GM23338 (cell line): ENCODE measurements at regions not wholly inside any gene's neighbourhood (a gene's known extent, or its start where the extent isn't known, plus 50 kb on each side); places are given as distances from the start of the nearest gene placed in this dataset.
"Not testable (repeated sequence)": the region's sequence is repeated elsewhere in the genome, so short reads cannot be mapped to it uniquely, and the experiment has no call there.

Experiments
- ATAC-seq: fragments of 200-7000 bp; cut with Tn5 transposase; 3 replicates; pipeline ENCODE4 v1.9.1; 2020
- DNase-seq: peaks from one replicate; pipeline ENCODE4 v3.0.0-alpha.2; 2015; ENCODE audit warnings: low spot score
- H2AFZ ChIP-seq: fragments of 200-600 bp; sonication (generic); 2 replicates; pipeline ENCODE4 v1.8.0; 2016; ENCODE audit warnings: antibody characterized with exemption, mild to moderate bottlenecking, moderate library complexity
- H3F3A ChIP-seq: fragments of 200-600 bp; sonication (generic); replicated peaks from 2 replicates; pipeline ENCODE4 v1.8.0; 2017; ENCODE audit warnings: antibody characterized with exemption, mixed run types, low read depth
- H3K27ac ChIP-seq: fragments of 200-600 bp; sonication (generic); 2 replicates; pipeline ENCODE4 v1.6.1; 2016; ENCODE audit warnings: low read depth
- H3K27me3 ChIP-seq: fragments of 200-600 bp; sonication (generic); 2 replicates; pipeline ENCODE4 v1.8.0; 2016; ENCODE audit warnings: mild to moderate bottlenecking, mixed run types, moderate library complexity; ENCODE audit not compliant: insufficient read depth
- H3K36me3 ChIP-seq: fragments of 200-600 bp; sonication (generic); 2 replicates; pipeline ENCODE4 v1.8.0; 2016; ENCODE audit warnings: mild to moderate bottlenecking; ENCODE audit not compliant: insufficient read depth
- H3K4me1 ChIP-seq: fragments of 200-600 bp; sonication (generic); 2 replicates; pipeline ENCODE4 v1.8.0; 2016; ENCODE audit warnings: mild to moderate bottlenecking, moderate library complexity; ENCODE audit not compliant: insufficient read depth
- H3K4me2 ChIP-seq: fragments of 200-600 bp; sonication (generic); 2 replicates; pipeline ENCODE4 v1.7.1; 2017; ENCODE audit warnings: mixed run types
- H3K4me3 ChIP-seq: fragments of 200-600 bp; sonication (generic); 2 replicates; pipeline ENCODE4 v1.6.1; 2016; ENCODE audit warnings: mixed run types
- H3K79me2 ChIP-seq: fragments of 200-600 bp; sonication (generic); replicated peaks from 2 replicates; pipeline ENCODE4 v1.8.0; 2017; ENCODE audit warnings: mild to moderate bottlenecking; ENCODE audit not compliant: insufficient read depth
- H3K9me2 ChIP-seq: fragments of 200-600 bp; sonication (generic); 2 replicates; pipeline ENCODE4 v1.8.0; 2017; ENCODE audit not compliant: insufficient read depth
- H4K20me1 ChIP-seq: fragments of 200-600 bp; sonication (generic); replicated peaks from 2 replicates; pipeline ENCODE4 v1.8.0; 2017; ENCODE audit warnings: mild to moderate bottlenecking; ENCODE audit not compliant: insufficient read depth
- H3K27ac Mint-ChIP-seq: 2 replicates; pipeline ENCODE4 v1.8.0; 2020; ENCODE audit warnings: inconsistent platforms, mild to moderate bottlenecking, moderate library complexity, mixed read lengths
- H3K27me3 Mint-ChIP-seq: 3 replicates; pipeline ENCODE4 v1.8.0; 2022; ENCODE audit warnings: low read depth, mild to moderate bottlenecking, moderate library complexity, mixed read lengths, inconsistent platforms; ENCODE audit not compliant: insufficient read depth, poor library complexity
- H3K36me3 Mint-ChIP-seq: 3 replicates; pipeline ENCODE4 v1.8.0; 2021; ENCODE audit warnings: low read depth, mild to moderate bottlenecking, inconsistent platforms, moderate library complexity, mixed read lengths
- H3K4me1 Mint-ChIP-seq: 3 replicates; pipeline ENCODE4 v1.8.0; 2020; ENCODE audit warnings: mild to moderate bottlenecking, inconsistent platforms, mixed read lengths
- H3K4me3 Mint-ChIP-seq: 3 replicates; pipeline ENCODE4 v1.8.0; 2021; ENCODE audit warnings: moderate library complexity, mild to moderate bottlenecking, inconsistent platforms, mixed read lengths
- H3K9me3 Mint-ChIP-seq: 3 replicates; pipeline ENCODE4 v1.8.0; 2020; ENCODE audit warnings: moderate library complexity, mild to moderate bottlenecking, inconsistent platforms, mixed read lengths
- CTCF ChIP-seq, 2 experiments: fragments of 200-600 bp in 1 of 2; sonication (generic) in 1 of 2; conservative IDR thresholded peaks; 2 replicates each; pipeline versions ENCODE4 v1.5.1 to v1.6.1; 2016 to 2017; ENCODE audit warnings: antibody characterized with exemption in 2 of 2, low read depth in 2 of 2, mild to moderate bottlenecking in 2 of 2, moderate library complexity in 1 of 2
- ETS1 ChIP-seq: IDR thresholded peaks from 2 replicates; pipeline ENCODE4 v1.6.1; 2016; ENCODE audit warnings: antibody characterized with exemption
- EZH2 ChIP-seq: fragments of 200-600 bp; sonication (generic); IDR thresholded peaks from one replicate; pipeline ENCODE4 v1.8.0; 2017; ENCODE audit warnings: antibody characterized with exemption, mild to moderate bottlenecking, low read depth; ENCODE audit not compliant: unreplicated experiment
- EZH2phosphoT487 ChIP-seq: fragments of 200-600 bp; sonication (generic); IDR thresholded peaks from one replicate; pipeline ENCODE4 v1.8.1; 2018; ENCODE audit warnings: antibody characterized with exemption; ENCODE audit not compliant: unreplicated experiment
- JUNB ChIP-seq: IDR thresholded peaks from one replicate; pipeline ENCODE4 v1.6.1; 2016; ENCODE audit warnings: antibody characterized with exemption; ENCODE audit not compliant: unreplicated experiment
- POLR2AphosphoS5 ChIP-seq: IDR thresholded peaks from 2 replicates; pipeline ENCODE4 v1.6.1; 2016; ENCODE audit warnings: antibody characterized with exemption, low read depth
- REST ChIP-seq: IDR thresholded peaks from one replicate; pipeline ENCODE4 v1.6.1; 2018; ENCODE audit warnings: antibody characterized with exemption; ENCODE audit not compliant: unreplicated experiment
- STAT1 ChIP-seq: IDR thresholded peaks from one replicate; pipeline ENCODE4 v1.6.1; 2016; ENCODE audit warnings: antibody characterized with exemption; ENCODE audit not compliant: unreplicated experiment
- ZNF114 ChIP-seq: fragments of 250-450 bp; sonication (Bioruptor Pico); IDR thresholded peaks from 2 replicates; pipeline ENCODE4 v1.5.0; 2020; ENCODE audit warnings: mild to moderate bottlenecking, moderate library complexity
- ZNF462 ChIP-seq: fragments of 250-450 bp; sonication (Bioruptor Pico); IDR thresholded peaks from 2 replicates; pipeline ENCODE4 v1.5.0; 2020; ENCODE audit warnings: mild to moderate bottlenecking, moderate library complexity

GRCh38 chr2:193170981-193171380 is 976.2 kb upstream of the TMEFF2 start:
- Mint-ChIP-seq H3K4me3 (peak overlapping the region; percentile 85), H3K27ac (peak overlapping the region; percentile 96)
- DNase-seq, H3K4me1 ChIP-seq, H3K36me3 ChIP-seq, H3K36me3 Mint-ChIP-seq, H2AFZ ChIP-seq, H3K79me2 ChIP-seq, H3F3A ChIP-seq, H3K9me2 ChIP-seq, H3K4me2 ChIP-seq, H3K27me3 ChIP-seq, ATAC-seq, H3K27me3 Mint-ChIP-seq, H4K20me1 ChIP-seq, H3K9me3 Mint-ChIP-seq, H3K4me1 Mint-ChIP-seq: not testable (repeated sequence)
- peak overlapping the region; percentile 54 for H3K4me3 ChIP-seq
- peak overlapping the region; percentile 82; the same call in 1 of the 2 replicates for H3K27ac ChIP-seq

GRCh38 chr2:193156480-193156879 is 961.7 kb upstream of the TMEFF2 start:
- Mint-ChIP-seq H3K36me3 (peaks cover 9% of the 10 kb centered on the region; the same call in 2 of the 3 replicates), H3K9me3 (no peaks in the 10 kb centered on the region; the same call in 2 of the 3 replicates), H3K4me1 (0 out of 3 replicates have a peak, but pooled peaks cover 2% of the 10 kb centered on the region), H3K27me3 (peaks cover 1% of the 10 kb centered on the region), H3K4me3 (no peak overlapping the region), H3K27ac (no peak overlapping the region)
- H3K4me2 ChIP-seq = no peak overlapping the region
- no peak overlapping the region for H3K4me3 ChIP-seq
- ATAC-seq (no peak), DNase-seq (no peak)
- H3K9me2 ChIP-seq = no peaks in the 10 kb centered on the region
- no peaks in the 10 kb centered on the region for H4K20me1 ChIP-seq
- no peaks in the 10 kb centered on the region for H3K36me3 ChIP-seq
- no peaks in the 10 kb centered on the region for H3K4me1 ChIP-seq
- no peaks in the 10 kb centered on the region for H3K27me3 ChIP-seq
- H3F3A ChIP-seq = no peaks in the 10 kb centered on the region
- H3K79me2 ChIP-seq = no peaks in the 10 kb centered on the region
- H2AFZ ChIP-seq = no peak overlapping the region
- H3K27ac ChIP-seq = no peak overlapping the region
- TF ChIP-seq POLR2AphosphoS5 (no peak), REST (no peak), JUNB (no peak), STAT1 (no peak), EZH2phosphoT487 (no peak), ZNF462 (CRISPR knock-in tag) (no peak), EZH2 (no peak), ETS1 (no peak), ZNF114 (CRISPR knock-in tag) (no peak), CTCF (conservative IDR thresholded peaks at IDR 0.05; ENCODE audit: low read depth in 2 of 2) (no peak)
